OCI-LY7 (cell line): ENCODE measurements at regions not wholly inside any gene's neighbourhood (a gene's known extent, or its start where the extent isn't known, plus 50 kb on each side); places are given as distances from the start of the nearest gene placed in this dataset.

Experiments
- BruUV-seq: library from RNA; stranded (reverse); fragments of 400-500 nt; replicated peaks from 2 replicates; lab custom pipeline; 2021; lab: Mats Ljungman, UMichigan
- CTCF ChIA-PET: fragments of 300-600 bp; sonication (Branson Sonifier 250); formaldehyde crosslinking; loops from one replicate; lab custom pipeline; 2022; ENCODE audit warnings: antibody characterized with exemption; ENCODE audit not compliant: unreplicated experiment; lab: Charles Lee
- POLR2A ChIA-PET: fragments of 300-600 bp; sonication (Branson Sonifier 250); formaldehyde crosslinking; loops from one replicate; lab custom pipeline; 2022; ENCODE audit warnings: antibody characterized with exemption; lab: Charles Lee
- DNase-seq: peaks from one replicate; pipeline ENCODE4 v3.0.0-alpha.2; 2015; ENCODE audit warnings: low spot score
- H2AFZ ChIP-seq: fragments of 200-600 bp; sonication (generic), shearing (Covaris generic); 2 replicates; pipeline ENCODE4 v1.6.1; 2014; ENCODE audit warnings: mild to moderate bottlenecking, antibody characterized with exemption, low read length, moderate library complexity
- H3K27ac ChIP-seq: fragments of 200-600 bp; sonication (generic); 2 replicates; pipeline ENCODE4 v1.5.1; 2014; ENCODE audit warnings: mixed run types, low read depth, mild to moderate bottlenecking, moderate library complexity, low read length, inconsistent platforms; ENCODE audit not compliant: poor library complexity, severe bottlenecking
- H3K36me3 ChIP-seq: fragments of 200-600 bp; sonication (generic); 2 replicates; pipeline ENCODE4 v1.6.1; 2014; ENCODE audit warnings: mild to moderate bottlenecking, antibody characterized with exemption, low read length, moderate library complexity, mixed read lengths; ENCODE audit not compliant: insufficient read depth
- H3K4me1 ChIP-seq: fragments of 200-600 bp; sonication (generic); 2 replicates; pipeline ENCODE4 v1.5.1; 2014; ENCODE audit warnings: mild to moderate bottlenecking, low read length; ENCODE audit not compliant: insufficient read depth, poor library complexity, severe bottlenecking
- H3K4me2 ChIP-seq: fragments of 200-600 bp; sonication (generic); 2 replicates; pipeline ENCODE4 v1.6.1; 2014; ENCODE audit warnings: mild to moderate bottlenecking, low read length
- H3K4me3 ChIP-seq: fragments of 200-600 bp; sonication (generic); 2 replicates; pipeline ENCODE4 v1.5.1; 2014; ENCODE audit warnings: mild to moderate bottlenecking, low read depth, low read length; ENCODE audit not compliant: poor library complexity, severe bottlenecking
- H3K79me2 ChIP-seq: fragments of 200-600 bp; sonication (generic); 2 replicates; pipeline ENCODE4 v1.6.1; 2016; ENCODE audit warnings: low read depth, mild to moderate bottlenecking, low read length, moderate library complexity, mixed read lengths; ENCODE audit not compliant: insufficient read depth
- H3K9me2 ChIP-seq: fragments of 200-600 bp; sonication (generic); 2 replicates; pipeline ENCODE4 v1.6.1; 2016; ENCODE audit warnings: mild to moderate bottlenecking, low read length, mixed read lengths; ENCODE audit not compliant: insufficient read depth
- H3K9me3 ChIP-seq: fragments of 200-600 bp; sonication (generic); 2 replicates; pipeline ENCODE4 v1.6.1; 2014; ENCODE audit warnings: mild to moderate bottlenecking, mixed run types, low read length, mixed read lengths
- H4K20me1 ChIP-seq: fragments of 200-600 bp; sonication (generic); 2 replicates; pipeline ENCODE4 v1.6.1; 2014; ENCODE audit warnings: mild to moderate bottlenecking, antibody characterized with exemption, low read length, moderate library complexity, mixed read lengths; ENCODE audit not compliant: insufficient read depth
- CTCF ChIP-seq: fragments of 200-600 bp; sonication (generic); conservative IDR thresholded peaks from 2 replicates; pipeline ENCODE4 v1.5.1; 2014; ENCODE audit warnings: mild to moderate bottlenecking, antibody characterized with exemption, low read length, moderate library complexity, mixed read lengths
- EZH2phosphoT487 ChIP-seq: fragments of 200-600 bp; sonication (generic); IDR thresholded peaks from 2 replicates; pipeline ENCODE4 v1.6.1; 2018; ENCODE audit warnings: low read depth, borderline replicate concordance, mild to moderate bottlenecking, mixed run types, antibody characterized with exemption, low read length, moderate library complexity, mixed read lengths
- intact Hi-C: fragments of 100-400 bp; cut with micrococcal nuclease; formaldehyde crosslinking; loops from one replicate; pipeline ENCODE4 v1.10.0; 2022; ENCODE audit not compliant: unreplicated experiment

DNA sequence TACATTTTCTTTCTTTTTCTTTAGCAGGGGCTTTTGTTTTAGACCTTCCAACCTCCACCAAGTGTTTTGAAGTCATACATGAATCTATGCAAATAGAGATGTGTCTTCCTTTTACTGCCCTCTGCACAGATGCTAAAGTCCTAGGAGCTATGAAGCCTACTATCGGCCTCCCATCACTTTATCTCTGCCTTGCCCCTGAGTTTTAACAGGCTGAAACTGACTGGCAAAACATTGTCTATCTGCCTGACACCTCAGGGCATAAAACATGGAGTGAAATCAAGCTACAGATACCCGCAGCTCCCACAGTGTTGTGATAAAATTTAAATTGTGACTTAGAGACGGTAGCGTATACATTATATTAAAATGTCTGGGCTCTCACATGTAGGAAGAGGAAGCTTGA lies 604.6 kb upstream of the C9orf72 start:
- H3K4me1 ChIP-seq = no peaks in the 10 kb centered on the region

DNA sequence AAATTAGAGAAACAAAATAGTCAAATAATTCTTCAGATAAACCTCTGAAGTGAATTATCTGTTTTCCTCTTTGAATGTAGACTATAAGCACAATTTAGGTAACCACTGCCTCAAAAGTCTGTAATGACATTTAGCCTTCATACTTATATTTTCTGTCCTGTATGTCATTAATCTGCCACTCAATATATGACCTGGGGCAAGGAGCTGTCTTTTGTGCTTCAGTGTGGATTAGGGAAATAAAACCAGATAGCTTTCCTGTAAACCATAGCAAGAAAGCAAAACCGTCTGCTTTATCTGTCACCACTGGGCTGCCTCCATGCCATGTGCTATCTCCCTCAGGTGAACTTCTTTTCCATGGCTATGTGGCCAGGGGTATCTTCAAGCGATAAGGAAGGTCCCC lies 606.6 kb upstream of the C9orf72 start:
- H3K79me2 ChIP-seq = no peaks in the 10 kb centered on the region
- H3K4me3 ChIP-seq = no peak overlapping the region
- no peaks in the 10 kb centered on the region for H4K20me1 ChIP-seq
- ChIA-PET POLR2A (no interaction called here), CTCF (no interaction called here)
- H3K9me2 ChIP-seq = no peaks in the 10 kb centered on the region
- intact Hi-C loops = no loop called here
- BruUV-seq = no TSS peak
- H3K4me2 ChIP-seq = no peak overlapping the region
- no peaks in the 10 kb centered on the region for H3K4me1 ChIP-seq
- no peak overlapping the region for H2AFZ ChIP-seq
- H3K36me3 ChIP-seq = no peaks in the 10 kb centered on the region
- H3K9me3 ChIP-seq = no peaks in the 10 kb centered on the region
- no peak for DNase-seq
- TF ChIP-seq EZH2phosphoT487 = no peak
- TF ChIP-seq CTCF = no peak
- H3K27ac ChIP-seq = no peak overlapping the region

More for the DNA sequence above, 604.6 kb upstream of the C9orf72 start:
- Histone ChIP-seq H2AFZ (no peak overlapping the region), H3K27ac (no peak overlapping the region), H3K9me2 (no peaks in the 10 kb centered on the region), H3K4me2 (no peak overlapping the region), H3K79me2 (no peaks in the 10 kb centered on the region), H3K36me3 (no peaks in the 10 kb centered on the region), H3K4me3 (no peak overlapping the region), H3K9me3 (no peaks in the 10 kb centered on the region), H4K20me1 (no peaks in the 10 kb centered on the region)
- POLR2A ChIA-PET = no interaction called here
- DNase-seq = no peak
- no TSS peak for BruUV-seq
- intact Hi-C loops = no loop called here
- CTCF ChIA-PET = no interaction called here
- TF ChIP-seq EZH2phosphoT487 (no peak), CTCF (no peak)

GRCh38 chr9:28190981-28191380 lies 617.7 kb upstream of the C9orf72 start:
- TF ChIP-seq CTCF (no peak), EZH2phosphoT487 (no peak)
- Histone ChIP-seq H3K4me3 (no peak overlapping the region), H2AFZ (no peak overlapping the region), H3K4me1 (no peaks in the 10 kb centered on the region), H3K4me2 (no peak overlapping the region), H3K79me2 (no peaks in the 10 kb centered on the region), H3K27ac (no peak overlapping the region), H3K36me3 (no peaks in the 10 kb centered on the region), H3K9me2 (no peaks in the 10 kb centered on the region), H4K20me1 (no peaks in the 10 kb centered on the region), H3K9me3 (peaks cover 14% of the 10 kb centered on the region; the same call in 1 of the 2 replicates)
- no peak for DNase-seq
- ChIA-PET POLR2A (no interaction called here), CTCF (no interaction called here)
- BruUV-seq = no TSS peak
- intact Hi-C loops = no loop called here
